KMS-11 (cell line): ENCODE measurements at regions not wholly inside any gene's neighbourhood (a gene's known extent, or its start where the extent isn't known, plus 50 kb on each side); places are given as distances from the start of the nearest gene placed in this dataset.

Experiments used
- H2AFZ ChIP-seq: fragments of 200-600 bp; sonication (generic); 2 replicates; pipeline ENCODE4 v1.6.1; 2016; ENCODE audit warnings: antibody characterized with exemption, mixed run types, low read depth
- H3K27ac ChIP-seq: fragments of 200-600 bp; sonication (generic); 2 replicates; pipeline ENCODE4 v1.6.1; 2016; ENCODE audit warnings: mild to moderate bottlenecking, mixed run types
- H3K27me3 ChIP-seq: fragments of 200-600 bp; sonication (generic); 2 replicates; pipeline ENCODE4 v1.6.1; 2017; ENCODE audit warnings: mild to moderate bottlenecking, low read depth, mixed run types, moderate library complexity; ENCODE audit not compliant: insufficient read depth
- H3K36me3 ChIP-seq: fragments of 200-600 bp; sonication (generic); 2 replicates; pipeline ENCODE4 v1.6.1; 2017; ENCODE audit warnings: mild to moderate bottlenecking, mixed run types; ENCODE audit not compliant: insufficient read depth
- H3K4me1 ChIP-seq: fragments of 200-600 bp; sonication (generic); 2 replicates; pipeline ENCODE4 v1.6.1; 2016; ENCODE audit warnings: mild to moderate bottlenecking, low read depth, mixed run types; ENCODE audit not compliant: poor library complexity, severe bottlenecking
- H3K4me2 ChIP-seq: fragments of 200-600 bp; sonication (generic); 2 replicates; pipeline ENCODE4 v1.7.0; 2016; ENCODE audit warnings: mild to moderate bottlenecking, mixed run types
- H3K4me3 ChIP-seq: fragments of 200-600 bp; sonication (generic); IDR thresholded peaks from 2 replicates; pipeline ENCODE4 v1.6.1; 2017; ENCODE audit warnings: low read depth, low read length, mixed read lengths; ENCODE audit not compliant: insufficient read depth
- H3K79me2 ChIP-seq: fragments of 200-600 bp; sonication (generic); 2 replicates; pipeline ENCODE4 v1.6.1; 2016; ENCODE audit warnings: low read depth, mixed run types; ENCODE audit not compliant: insufficient read depth
- H3K9ac ChIP-seq: fragments of 200-600 bp; sonication (generic); 2 replicates; pipeline ENCODE4 v1.6.1; 2016; ENCODE audit warnings: mild to moderate bottlenecking, mixed run types
- H4K20me1 ChIP-seq: fragments of 200-600 bp; sonication (generic); 2 replicates; pipeline ENCODE4 v1.6.1; 2016; ENCODE audit warnings: mild to moderate bottlenecking, mixed run types; ENCODE audit not compliant: insufficient read depth
- TF ChIP-seq, protein P1 (sequence below): fragments of 200-600 bp; sonication (generic); conservative IDR thresholded peaks from 2 replicates; pipeline ENCODE4 v1.6.1; 2017; ENCODE audit warnings: low read depth, mild to moderate bottlenecking, antibody characterized with exemption, low read length, moderate library complexity, mixed read lengths

DNA sequence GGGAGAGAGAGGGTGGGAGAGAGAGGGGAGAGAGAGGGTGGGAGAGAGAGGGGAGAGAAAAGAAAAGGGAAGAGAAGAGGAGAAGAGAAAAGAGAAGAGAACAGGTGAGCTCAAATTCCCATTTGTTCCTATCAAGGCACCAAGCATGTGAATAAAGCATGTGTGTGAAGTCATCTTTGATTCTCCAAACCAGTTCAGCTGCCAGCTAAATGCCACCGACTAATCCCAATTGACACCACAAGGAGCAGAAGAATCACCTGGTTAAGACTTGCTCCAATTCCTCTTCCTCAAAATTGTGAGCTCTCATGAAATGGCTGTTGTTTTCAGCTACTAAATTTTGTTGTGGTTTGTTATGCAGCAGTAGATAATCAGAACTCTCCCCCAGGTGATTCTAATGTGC lies 188.9 kb downstream of the TMX1 start:
- H3K36me3 ChIP-seq = no peaks in the 10 kb centered on the region
- no peak overlapping the region for H3K4me2 ChIP-seq
- no peaks in the 10 kb centered on the region for H3K79me2 ChIP-seq
- no peak overlapping the region for H3K27ac ChIP-seq
- no peak overlapping the region for H3K9ac ChIP-seq
- H4K20me1 ChIP-seq = no peaks in the 10 kb centered on the region
- H3K27me3 ChIP-seq = no peaks in the 10 kb centered on the region
- no peaks in the 10 kb centered on the region for H3K4me1 ChIP-seq
- TF ChIP-seq, protein P1, sequence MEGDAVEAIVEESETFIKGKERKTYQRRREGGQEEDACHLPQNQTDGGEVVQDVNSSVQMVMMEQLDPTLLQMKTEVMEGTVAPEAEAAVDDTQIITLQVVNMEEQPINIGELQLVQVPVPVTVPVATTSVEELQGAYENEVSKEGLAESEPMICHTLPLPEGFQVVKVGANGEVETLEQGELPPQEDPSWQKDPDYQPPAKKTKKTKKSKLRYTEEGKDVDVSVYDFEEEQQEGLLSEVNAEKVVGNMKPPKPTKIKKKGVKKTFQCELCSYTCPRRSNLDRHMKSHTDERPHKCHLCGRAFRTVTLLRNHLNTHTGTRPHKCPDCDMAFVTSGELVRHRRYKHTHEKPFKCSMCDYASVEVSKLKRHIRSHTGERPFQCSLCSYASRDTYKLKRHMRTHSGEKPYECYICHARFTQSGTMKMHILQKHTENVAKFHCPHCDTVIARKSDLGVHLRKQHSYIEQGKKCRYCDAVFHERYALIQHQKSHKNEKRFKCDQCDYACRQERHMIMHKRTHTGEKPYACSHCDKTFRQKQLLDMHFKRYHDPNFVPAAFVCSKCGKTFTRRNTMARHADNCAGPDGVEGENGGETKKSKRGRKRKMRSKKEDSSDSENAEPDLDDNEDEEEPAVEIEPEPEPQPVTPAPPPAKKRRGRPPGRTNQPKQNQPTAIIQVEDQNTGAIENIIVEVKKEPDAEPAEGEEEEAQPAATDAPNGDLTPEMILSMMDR = no peak
- no peak overlapping the region for H3K4me3 ChIP-seq
- no peak overlapping the region for H2AFZ ChIP-seq

DNA sequence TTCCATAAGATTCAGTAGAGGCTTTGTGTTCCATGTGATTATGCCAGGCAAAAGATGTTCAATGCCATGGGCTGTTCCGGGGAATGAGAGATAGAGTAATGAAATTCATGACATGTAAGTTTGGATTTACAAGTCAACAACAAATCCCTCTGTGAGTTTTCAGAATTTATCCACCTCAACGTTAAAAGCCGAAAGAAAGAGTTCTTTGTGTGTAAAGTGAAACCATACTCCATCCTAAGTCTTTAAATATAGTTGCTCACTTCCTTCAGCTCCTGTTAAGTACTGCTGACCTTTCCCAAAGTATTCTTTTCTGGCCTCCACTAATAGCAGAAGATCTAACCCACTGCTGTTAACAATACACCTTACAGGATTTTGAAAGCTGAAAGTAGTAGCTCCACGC lies 190.0 kb downstream of the TMX1 start:
- Histone ChIP-seq H3K4me3 (no peak overlapping the region), H3K4me2 (no peak overlapping the region), H2AFZ (no peak overlapping the region), H3K27me3 (no peaks in the 10 kb centered on the region), H3K79me2 (no peaks in the 10 kb centered on the region), H3K36me3 (no peaks in the 10 kb centered on the region), H4K20me1 (no peaks in the 10 kb centered on the region), H3K27ac (no peak overlapping the region), H3K4me1 (no peaks in the 10 kb centered on the region), H3K9ac (no peak overlapping the region)
- TF ChIP-seq, protein P1 = no peak

DNA sequence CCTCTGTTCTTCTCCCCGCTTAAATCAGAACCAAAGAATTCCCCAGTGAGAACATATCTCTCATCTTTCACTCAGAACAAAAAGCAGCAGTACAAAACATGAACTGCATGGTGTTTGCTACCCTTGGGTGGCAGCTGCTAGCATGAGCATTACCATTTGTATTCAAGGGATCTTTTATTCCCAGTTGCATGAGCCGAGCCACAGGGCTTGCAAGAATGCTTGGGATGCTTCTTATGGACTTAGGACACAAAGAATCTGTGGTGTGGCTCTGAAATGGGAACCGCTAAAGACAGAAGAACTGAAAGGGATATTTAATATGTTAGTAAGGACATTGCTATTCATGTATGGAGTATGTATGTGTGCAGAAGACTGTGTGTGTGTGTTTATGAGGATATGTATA lies 190.6 kb downstream of the TMX1 start:
- no peaks in the 10 kb centered on the region for H3K4me1 ChIP-seq
- H3K4me2 ChIP-seq = no peak overlapping the region
- no peaks in the 10 kb centered on the region for H3K79me2 ChIP-seq
- H3K27ac ChIP-seq = no peak overlapping the region
- no peaks in the 10 kb centered on the region for H3K36me3 ChIP-seq
- no peaks in the 10 kb centered on the region for H4K20me1 ChIP-seq
- no peak overlapping the region for H2AFZ ChIP-seq
- no peaks in the 10 kb centered on the region for H3K27me3 ChIP-seq
- H3K4me3 ChIP-seq = no peak overlapping the region
- H3K9ac ChIP-seq = no peak overlapping the region
- TF ChIP-seq, protein P1 = no peak

DNA sequence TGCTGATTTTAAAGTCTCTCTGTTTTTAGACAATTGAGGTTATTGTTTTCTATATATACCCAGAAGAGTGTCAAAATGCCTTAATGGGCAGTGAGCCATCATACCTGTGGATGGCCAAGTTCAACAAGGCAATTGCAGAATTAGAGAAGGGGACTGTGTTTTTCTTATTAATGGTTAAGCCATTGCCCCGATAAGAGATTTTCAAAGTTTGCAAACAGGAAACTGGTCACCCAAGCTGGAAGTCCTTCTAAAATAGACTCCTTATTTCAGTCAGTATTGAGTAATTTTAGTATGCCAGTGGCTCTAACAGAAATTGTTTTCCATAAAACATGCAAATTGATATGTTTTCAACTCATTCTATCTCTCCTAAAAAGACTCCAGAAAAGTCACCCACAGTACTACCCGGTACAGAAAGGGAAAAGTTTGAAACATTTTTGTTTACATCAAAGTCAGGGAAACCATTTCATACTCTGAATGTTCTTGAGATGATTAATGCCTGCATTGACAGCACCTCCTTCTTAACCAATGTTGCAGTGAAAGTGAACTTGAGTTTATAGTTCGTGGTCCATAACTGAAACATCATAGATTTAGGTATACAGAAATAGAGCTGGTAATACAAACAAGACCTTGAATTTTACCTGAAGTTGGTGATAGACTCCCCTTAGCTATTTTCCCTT lies 191.1 kb downstream of the TMX1 start:
- no peak overlapping the region for H3K9ac ChIP-seq
- no peaks in the 10 kb centered on the region for H4K20me1 ChIP-seq
- H3K27me3 ChIP-seq = no peaks in the 10 kb centered on the region
- no peaks in the 10 kb centered on the region for H3K36me3 ChIP-seq
- no peak overlapping the region for H3K4me3 ChIP-seq
- H3K4me2 ChIP-seq = no peak overlapping the region
- H3K4me1 ChIP-seq = no peaks in the 10 kb centered on the region
- no peak overlapping the region for H2AFZ ChIP-seq
- H3K27ac ChIP-seq = no peak overlapping the region
- no peaks in the 10 kb centered on the region for H3K79me2 ChIP-seq
- TF ChIP-seq, protein P1 = no peak
